ENCODE measurements at regions not wholly inside any gene's neighbourhood (a gene's known extent, or its start where the extent isn't known, plus 50 kb on each side); places are given as distances from the start of the nearest gene placed in this dataset.

DNA sequence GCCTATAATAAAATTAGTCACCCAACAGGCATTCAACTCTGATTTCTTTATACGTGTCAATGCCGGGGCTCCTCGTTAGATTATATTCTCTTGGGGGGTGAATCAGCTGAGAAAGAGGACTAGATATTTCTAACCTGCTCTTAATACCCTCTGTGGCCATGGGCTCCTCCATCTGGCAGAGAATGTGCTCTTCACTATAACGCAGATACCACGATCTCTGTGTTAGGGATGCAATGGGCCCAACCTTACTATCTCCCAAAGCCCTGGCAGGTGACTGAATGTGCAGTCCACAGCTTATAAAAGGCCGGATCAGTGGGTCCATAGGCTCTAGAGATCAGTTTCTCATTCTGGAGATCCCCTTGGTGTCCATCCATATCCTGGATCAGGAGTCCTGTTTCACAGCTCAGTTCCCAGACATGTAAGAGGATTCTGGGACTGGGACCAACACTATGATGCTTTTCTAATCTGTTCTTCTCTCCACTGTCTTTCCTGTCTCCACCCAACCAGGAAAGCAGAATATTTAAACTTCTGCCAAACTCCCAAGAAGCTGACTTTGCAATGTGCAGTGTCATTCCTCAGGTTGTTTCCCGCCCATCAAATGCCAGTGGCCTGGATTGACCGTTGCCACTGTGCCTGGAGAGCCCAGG, 71.4 kb upstream of the CELF4 start:
- intact Hi-C loops (cut with DNase I): loop anchor here in 1 of 4 donors (5.0 kb wide), 1 partner anchor 50 kb away; no protein-coding TSS in a partner anchor
- Histone ChIP-seq H3K4me3 (no peak overlapping the region), H3K27me3 (no peaks in the 10 kb centered on the region), H3K9me3 (no peaks in the 10 kb centered on the region), H3K27ac (no peak overlapping the region), H3K4me1 (ENCODE audit: insufficient read depth) (no peaks in the 10 kb centered on the region), H3K36me3 (no peaks in the 10 kb centered on the region)
- WGBS, 3 donors: 77 to 83% (median 81%) methylated on average over 8 of the region's 8 CpGs
- TF ChIP-seq POLR2A (IDR thresholded peaks at IDR 0.05): no peak
- no peak for TF ChIP-seq EP300 (IDR thresholded peaks at IDR 0.05)
- TF ChIP-seq, protein P1, sequence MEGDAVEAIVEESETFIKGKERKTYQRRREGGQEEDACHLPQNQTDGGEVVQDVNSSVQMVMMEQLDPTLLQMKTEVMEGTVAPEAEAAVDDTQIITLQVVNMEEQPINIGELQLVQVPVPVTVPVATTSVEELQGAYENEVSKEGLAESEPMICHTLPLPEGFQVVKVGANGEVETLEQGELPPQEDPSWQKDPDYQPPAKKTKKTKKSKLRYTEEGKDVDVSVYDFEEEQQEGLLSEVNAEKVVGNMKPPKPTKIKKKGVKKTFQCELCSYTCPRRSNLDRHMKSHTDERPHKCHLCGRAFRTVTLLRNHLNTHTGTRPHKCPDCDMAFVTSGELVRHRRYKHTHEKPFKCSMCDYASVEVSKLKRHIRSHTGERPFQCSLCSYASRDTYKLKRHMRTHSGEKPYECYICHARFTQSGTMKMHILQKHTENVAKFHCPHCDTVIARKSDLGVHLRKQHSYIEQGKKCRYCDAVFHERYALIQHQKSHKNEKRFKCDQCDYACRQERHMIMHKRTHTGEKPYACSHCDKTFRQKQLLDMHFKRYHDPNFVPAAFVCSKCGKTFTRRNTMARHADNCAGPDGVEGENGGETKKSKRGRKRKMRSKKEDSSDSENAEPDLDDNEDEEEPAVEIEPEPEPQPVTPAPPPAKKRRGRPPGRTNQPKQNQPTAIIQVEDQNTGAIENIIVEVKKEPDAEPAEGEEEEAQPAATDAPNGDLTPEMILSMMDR (IDR thresholded peaks at IDR 0.05): no peak
- no peak for DNase-seq

DNA sequence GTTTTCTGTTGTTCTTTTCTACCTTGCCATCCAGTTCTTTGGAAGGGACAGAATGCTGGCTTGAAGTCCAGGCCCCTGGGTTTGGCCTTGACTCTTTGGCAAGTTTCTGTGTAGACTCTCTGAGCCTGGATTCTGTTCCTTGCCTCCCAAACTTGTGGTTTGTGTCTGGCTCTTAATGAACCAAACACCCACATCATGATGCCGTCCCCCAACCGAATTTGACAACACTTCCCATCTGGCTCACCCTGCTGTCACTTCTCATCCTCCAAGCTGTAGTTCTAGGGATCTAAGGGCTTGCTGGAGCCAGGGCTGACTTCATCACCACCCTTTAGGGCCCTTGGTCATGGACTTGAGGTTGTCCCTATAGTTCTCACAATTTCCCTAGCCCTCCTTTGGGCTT, 68.9 kb upstream of the CELF4 start:
- WGBS, 3 donors: 54 to 75% (median 58%) methylated on average over 2 of the region's 2 CpGs
- H3K4me1 ChIP-seq (ENCODE audit: insufficient read depth): no peaks in the 10 kb centered on the region
- H3K27ac ChIP-seq: no peak overlapping the region
- H3K36me3 ChIP-seq: no peaks in the 10 kb centered on the region
- H3K4me3 ChIP-seq: no peak overlapping the region
- H3K9me3 ChIP-seq: no peaks in the 10 kb centered on the region
- DNase-seq: no peak
- intact Hi-C loops (cut with DNase I): no loop called here
- H3K27me3 ChIP-seq: no peaks in the 10 kb centered on the region
- no peak for TF ChIP-seq EP300 (IDR thresholded peaks at IDR 0.05)
- TF ChIP-seq POLR2A (IDR thresholded peaks at IDR 0.05): no peak
- TF ChIP-seq, protein P1 (IDR thresholded peaks at IDR 0.05): no peak

DNA sequence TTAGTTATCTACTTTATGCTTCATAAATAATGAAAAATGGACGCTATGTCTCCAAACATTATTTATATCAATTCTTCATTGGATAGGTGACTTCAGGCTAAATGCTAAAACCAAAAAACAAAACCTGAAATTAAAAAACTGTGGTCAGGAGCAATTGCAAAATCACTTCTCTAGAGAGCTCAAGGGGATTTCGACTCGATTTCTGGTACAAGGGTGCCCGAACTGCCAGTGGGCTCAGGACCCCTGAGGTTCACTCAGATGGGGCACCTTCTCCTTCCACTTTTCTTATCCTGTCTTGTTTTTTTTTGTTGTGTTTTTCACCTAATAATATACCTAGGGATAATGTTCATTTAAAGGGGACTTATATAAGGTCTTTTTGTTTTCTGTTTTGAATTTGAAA, 65.8 kb upstream of the CELF4 start:
- no peaks in the 10 kb centered on the region for H3K4me1 ChIP-seq (ENCODE audit: insufficient read depth)
- H3K27ac ChIP-seq: no peak overlapping the region
- H3K27me3 ChIP-seq: no peaks in the 10 kb centered on the region
- WGBS, 3 donors: 79 to 88% (median 84%) methylated on average over 4 of the region's 4 CpGs
- no peak overlapping the region for H3K4me3 ChIP-seq
- H3K9me3 ChIP-seq: no peaks in the 10 kb centered on the region
- intact Hi-C loops (cut with DNase I): no loop called here
- H3K36me3 ChIP-seq: no peaks in the 10 kb centered on the region
- DNase-seq: no peak
- TF ChIP-seq EP300 (IDR thresholded peaks at IDR 0.05) (no peak), POLR2A (IDR thresholded peaks at IDR 0.05) (no peak)
- TF ChIP-seq, protein P1 (IDR thresholded peaks at IDR 0.05): no peak

DNA sequence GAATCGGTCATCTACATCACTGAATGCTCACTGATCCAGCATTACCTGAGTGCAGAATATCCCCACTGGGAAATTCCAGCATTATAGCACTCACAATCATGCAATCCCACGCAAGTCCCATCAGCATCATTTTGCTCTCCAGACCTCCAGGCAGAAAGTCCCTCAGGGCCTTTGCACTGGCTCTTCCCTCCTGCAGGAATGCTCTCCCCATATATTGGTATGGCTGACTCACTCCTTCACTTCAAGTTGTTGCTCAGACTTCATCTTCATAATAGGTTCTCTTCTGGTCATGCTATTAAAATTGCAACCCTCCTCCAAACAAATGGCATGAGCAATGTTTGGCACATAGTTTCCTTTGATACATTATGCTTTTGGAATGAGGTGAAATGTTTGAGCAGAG, 64.7 kb upstream of the CELF4 start:
- Histone ChIP-seq H3K4me1 (ENCODE audit: insufficient read depth) (no peaks in the 10 kb centered on the region), H3K36me3 (no peaks in the 10 kb centered on the region), H3K9me3 (no peaks in the 10 kb centered on the region), H3K4me3 (no peak overlapping the region), H3K27me3 (no peaks in the 10 kb centered on the region), H3K27ac (no peak overlapping the region)
- DNase-seq: no peak
- intact Hi-C loops (cut with DNase I): no loop called here
- 48 to 93% (median 90%) methylated on average over 2 of the region's 2 CpGs for WGBS, 3 donors
- TF ChIP-seq POLR2A (IDR thresholded peaks at IDR 0.05) (no peak), EP300 (IDR thresholded peaks at IDR 0.05) (no peak)
- TF ChIP-seq, protein P1 (IDR thresholded peaks at IDR 0.05): no peak

Measured in ovary (tissue), 7 donors.